Activated CD4-positive, alpha-beta T cell treated with anti-CD3 and anti-CD28 coated beads, Interleukin-2, amount 50 U/mL, for 1 hour (primary cell): ENCODE measurements at regions not wholly inside any gene's neighbourhood (a gene's known extent, or its start where the extent isn't known, plus 50 kb on each side); places are given as distances from the start of the nearest gene placed in this dataset.

Source experiments
- DNase-seq: peaks from one replicate; pipeline ENCODE4 v3.0.0-alpha.2; 2020

- no peak for DNase-seq
Measured at GRCh38 chr13:24085662-24086061, 74.9 kb upstream of the SPATA13 start.

DNA sequence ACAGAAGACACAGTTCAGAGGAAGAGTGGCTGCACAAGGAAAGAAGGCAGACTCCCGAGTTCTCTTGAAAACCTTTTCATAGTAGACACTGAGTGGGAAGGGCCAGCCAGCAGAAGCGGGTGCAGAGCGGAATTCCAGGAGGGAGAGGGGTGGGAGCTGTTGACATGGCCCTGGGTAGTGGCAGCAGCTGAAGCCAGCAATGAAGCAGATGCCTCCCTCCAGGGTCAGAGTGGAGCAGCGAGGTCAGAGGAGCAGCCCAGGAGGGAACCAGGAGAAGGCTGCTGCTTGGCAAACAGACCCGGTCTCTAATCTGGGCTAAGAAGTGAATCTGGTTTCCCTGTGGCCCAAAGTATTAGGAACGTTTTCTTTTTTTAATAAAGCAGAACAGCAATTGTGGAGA lies 73.9 kb upstream of the SPATA13 start:
- no peak for DNase-seq

DNA sequence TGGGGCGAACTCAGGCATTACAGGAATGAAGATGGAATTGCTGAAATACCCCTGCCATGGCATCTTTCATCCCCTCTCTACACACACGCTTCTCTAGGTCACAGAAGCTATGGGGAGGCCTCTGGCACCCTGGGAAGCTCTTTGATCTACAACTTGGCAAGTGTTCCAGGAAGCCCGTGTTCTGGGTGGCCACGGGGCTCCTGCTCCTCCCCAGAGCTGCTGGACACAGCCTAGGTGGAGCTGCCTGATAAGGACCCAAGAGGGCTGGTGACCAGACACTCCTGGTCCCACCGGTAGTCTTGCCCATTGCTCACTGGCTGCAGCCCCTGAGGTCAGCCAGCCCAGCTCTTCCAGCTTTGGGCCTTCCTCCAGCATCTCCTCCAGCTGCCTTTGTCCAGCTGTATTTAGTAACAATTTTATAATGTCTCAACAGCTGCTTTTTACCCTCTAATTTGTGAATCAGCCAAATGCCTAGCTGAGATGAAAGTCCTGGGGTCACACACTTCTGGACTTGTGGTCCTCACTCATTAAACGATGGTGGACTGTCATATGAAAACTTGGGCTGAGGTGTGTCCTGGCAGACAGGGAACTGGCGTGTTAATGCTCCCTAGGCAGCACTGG lies 72.8 kb upstream of the SPATA13 start:
- no peak for DNase-seq

DNA sequence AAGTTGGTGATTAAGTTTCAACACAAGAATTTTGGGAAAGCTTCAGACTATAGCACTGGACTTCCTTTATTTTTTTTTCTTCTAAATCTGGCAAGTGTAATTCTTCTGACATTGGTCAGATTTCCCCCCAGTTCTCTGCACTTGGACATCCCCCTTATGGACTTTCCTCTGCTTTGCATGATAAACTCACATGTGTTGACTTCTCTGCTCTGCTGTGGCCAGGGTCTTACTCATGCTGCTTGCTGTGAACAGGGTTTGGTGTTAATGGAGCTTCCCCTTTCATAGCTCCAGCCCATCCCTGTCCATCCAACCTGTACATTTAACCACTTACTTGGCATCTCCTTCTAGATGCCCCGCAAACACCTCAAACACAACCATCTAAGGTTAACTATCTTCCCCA lies 70.5 kb upstream of the SPATA13 start:
- no peak for DNase-seq

- no peak for DNase-seq
Measured at GRCh38 chr13:24091080-24091479, 69.4 kb upstream of the SPATA13 start.

GRCh38 chr13:24092108-24092507 lies 68.4 kb upstream of the SPATA13 start:
- DNase-seq: no peak

GRCh38 chr13:24093047-24093446 lies 67.5 kb upstream of the SPATA13 start:
- DNase-seq: no peak

- no peak for DNase-seq
Measured at GRCh38 chr13:24096659-24097058, 63.9 kb upstream of the SPATA13 start.

GRCh38 chr13:24097064-24097463 lies 63.5 kb upstream of the SPATA13 start:
- DNase-seq: no peak

GRCh38 chr13:24097667-24098066 lies 62.9 kb upstream of the SPATA13 start:
- no peak for DNase-seq

GRCh38 chr13:24099490-24099889 lies 61.0 kb upstream of the SPATA13 start:
- no peak for DNase-seq

DNA sequence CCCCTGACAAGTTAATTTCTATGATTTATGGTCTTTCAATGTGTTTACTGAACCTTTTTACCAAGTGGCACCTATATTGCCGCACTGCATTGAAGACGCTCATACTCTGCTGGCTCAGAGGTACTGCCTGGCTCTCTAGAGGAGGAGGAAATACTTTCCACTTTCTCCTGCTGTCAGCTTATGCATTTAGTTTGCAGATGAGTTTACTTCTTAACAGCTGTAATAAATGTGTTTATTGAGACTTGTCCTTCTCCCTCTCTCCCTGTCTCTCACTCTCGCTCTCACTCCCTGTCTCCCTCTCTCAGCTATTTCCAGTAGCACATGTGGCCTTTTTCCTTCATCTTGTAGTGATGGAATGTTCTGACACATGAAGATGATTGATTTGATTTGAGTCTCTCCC lies 60.3 kb upstream of the SPATA13 start:
- DNase-seq: no peak

DNA sequence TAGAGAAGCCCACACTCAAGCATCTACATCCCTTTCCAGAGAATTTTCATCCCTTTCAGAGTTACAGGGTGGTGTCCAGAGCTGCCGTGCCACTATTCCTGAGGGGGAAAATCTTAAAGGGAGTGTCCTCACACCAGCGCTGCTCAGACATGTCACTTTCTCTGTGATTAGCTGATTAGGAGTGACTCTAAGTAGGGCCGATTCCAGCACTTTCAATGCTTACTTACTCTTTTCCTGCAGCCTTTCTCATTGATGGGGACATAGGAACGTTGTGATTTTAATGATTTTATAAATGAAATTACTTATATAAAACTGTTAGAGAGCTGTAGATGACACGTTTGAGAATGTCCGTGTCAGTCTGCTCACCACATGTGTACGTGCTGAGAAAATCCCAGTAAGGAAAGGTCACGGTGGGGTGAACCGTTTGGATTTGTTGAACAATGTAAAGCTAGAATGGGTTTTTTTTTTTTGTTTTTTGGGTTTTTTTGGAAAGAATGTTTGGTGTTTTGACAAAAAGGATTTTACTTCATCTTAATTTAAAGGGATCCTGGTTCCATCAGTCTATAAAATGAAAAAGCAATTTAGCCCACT lies 56.6 kb upstream of the SPATA13 start:
- no peak for DNase-seq

GRCh38 chr13:24104723-24105122 lies 55.8 kb upstream of the SPATA13 start:
- no peak for DNase-seq

- DNase-seq: no peak
Measured at GRCh38 chr13:24106429-24106828, 54.1 kb upstream of the SPATA13 start.

DNA sequence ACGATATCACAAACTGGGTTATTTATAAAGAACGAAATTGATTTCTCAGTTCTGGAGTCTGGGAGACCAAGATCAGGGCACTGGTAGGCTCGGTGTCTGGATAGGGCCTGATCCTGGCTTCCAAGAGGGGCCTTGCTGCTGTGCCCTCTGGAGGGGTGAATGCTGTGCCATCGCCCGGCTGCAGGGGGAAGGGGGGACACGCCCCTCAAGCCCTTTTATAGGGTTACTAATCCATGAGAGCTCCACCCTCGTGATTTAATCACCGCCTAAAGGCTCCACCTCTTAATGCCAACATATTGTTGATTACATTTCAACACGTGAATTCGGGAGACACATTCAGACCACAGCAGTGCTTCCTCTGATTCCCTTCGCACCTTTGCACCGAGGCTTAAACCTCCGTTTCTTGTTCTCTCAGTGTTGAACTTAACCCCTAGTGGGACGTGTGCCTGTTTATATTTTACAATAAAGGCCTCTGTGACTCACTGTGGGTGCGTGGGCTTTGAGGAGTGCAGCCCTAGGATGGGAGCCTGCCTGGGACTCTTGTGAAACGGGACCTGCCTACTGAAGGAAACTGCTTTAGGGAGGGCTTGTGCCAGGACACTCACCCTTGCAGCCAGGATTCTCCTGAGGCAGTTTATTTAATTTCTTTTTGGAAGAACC lies 52.4 kb upstream of the SPATA13 start:
- DNase-seq: no peak

DNA sequence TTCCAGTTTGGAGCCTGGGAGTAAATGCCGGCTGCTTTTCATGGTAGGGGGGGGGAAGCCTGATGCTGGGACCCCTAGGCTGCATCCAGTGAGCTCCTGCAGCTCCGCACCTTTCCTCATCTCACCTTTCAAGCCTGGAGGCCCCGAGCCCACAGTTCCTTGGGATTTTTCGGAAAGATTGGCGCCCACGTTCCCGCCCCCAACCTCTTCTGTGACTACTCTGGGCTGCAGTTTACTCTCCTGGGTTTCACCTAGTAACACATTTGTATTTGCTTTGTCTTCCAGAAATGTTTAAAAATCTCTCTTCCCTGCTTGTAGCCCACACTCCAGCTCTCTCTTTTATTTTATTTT lies 51.9 kb upstream of the SPATA13 start:
- DNase-seq: no peak

DNA sequence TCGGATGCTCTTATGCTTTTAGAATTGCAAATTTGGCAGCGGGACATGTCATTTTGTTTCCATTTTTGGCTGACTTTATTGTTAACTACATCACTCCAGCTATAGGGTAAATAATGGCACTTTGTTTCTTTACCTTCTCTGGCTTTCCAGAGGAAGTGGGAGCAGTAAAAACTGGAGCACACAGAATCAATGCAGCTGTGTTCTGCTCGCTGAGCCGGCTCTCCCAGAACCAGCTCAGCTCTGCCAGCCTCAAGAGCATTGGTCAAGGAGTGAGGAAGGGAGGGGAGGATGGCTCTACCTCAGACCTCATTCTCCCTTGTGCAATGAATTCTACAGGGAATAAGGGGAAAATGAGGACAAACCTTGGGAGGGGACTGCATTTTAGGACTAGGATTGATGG lies 50.5 kb upstream of the SPATA13 start:
- no peak for DNase-seq
